ENCODE measurements at regions not wholly inside any gene's neighbourhood (a gene's known extent, or its start where the extent isn't known, plus 50 kb on each side); places are given as distances from the start of the nearest gene placed in this dataset.
A peak's percentile ranks its signal among the peaks of the same experiment; 100 is the strongest.
"Not testable (repeated sequence)": the region's sequence is repeated elsewhere in the genome, so short reads cannot be mapped to it uniquely, and the experiment has no call there.

DNA sequence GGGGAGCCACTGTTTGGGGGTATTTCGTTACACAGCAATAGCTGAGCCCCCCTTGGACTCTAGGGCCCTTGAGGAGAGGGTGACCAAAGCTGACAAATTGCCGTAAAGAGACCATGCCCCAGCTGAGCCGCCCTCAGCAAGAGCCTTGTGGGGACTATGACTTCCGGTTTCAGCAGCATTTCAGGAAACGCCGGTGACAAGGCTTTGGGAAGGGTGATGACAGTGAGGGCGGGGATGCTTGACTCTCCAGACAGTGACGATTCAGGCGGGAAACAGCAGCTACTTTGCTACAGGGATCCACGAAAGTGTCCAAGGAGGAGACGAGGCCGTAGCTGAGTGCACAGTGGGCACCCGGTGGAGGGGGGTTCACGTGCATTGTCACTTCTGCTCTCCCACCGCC, 360.8 kb downstream of the C16orf95 start:
- Histone ChIP-seq H3K27me3 (no peaks in the 10 kb centered on the region), H3K4me1 (ENCODE audit: low read depth) (peaks cover 20% of the 10 kb centered on the region), H3K36me3 (no peaks in the 10 kb centered on the region), H3K4me3 (no peak overlapping the region), H3K9me3 (ENCODE audit: low read depth) (no peaks in the 10 kb centered on the region), H3K27ac (no peak overlapping the region)
- no peak for DNase-seq (ENCODE audit: low read depth in 1 of 2, low spot score in 1 of 2)
- TF ChIP-seq, protein P1, sequence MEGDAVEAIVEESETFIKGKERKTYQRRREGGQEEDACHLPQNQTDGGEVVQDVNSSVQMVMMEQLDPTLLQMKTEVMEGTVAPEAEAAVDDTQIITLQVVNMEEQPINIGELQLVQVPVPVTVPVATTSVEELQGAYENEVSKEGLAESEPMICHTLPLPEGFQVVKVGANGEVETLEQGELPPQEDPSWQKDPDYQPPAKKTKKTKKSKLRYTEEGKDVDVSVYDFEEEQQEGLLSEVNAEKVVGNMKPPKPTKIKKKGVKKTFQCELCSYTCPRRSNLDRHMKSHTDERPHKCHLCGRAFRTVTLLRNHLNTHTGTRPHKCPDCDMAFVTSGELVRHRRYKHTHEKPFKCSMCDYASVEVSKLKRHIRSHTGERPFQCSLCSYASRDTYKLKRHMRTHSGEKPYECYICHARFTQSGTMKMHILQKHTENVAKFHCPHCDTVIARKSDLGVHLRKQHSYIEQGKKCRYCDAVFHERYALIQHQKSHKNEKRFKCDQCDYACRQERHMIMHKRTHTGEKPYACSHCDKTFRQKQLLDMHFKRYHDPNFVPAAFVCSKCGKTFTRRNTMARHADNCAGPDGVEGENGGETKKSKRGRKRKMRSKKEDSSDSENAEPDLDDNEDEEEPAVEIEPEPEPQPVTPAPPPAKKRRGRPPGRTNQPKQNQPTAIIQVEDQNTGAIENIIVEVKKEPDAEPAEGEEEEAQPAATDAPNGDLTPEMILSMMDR (IDR thresholded peaks at IDR 0.05; ENCODE audit: low read depth, low read length) = no peak

DNA sequence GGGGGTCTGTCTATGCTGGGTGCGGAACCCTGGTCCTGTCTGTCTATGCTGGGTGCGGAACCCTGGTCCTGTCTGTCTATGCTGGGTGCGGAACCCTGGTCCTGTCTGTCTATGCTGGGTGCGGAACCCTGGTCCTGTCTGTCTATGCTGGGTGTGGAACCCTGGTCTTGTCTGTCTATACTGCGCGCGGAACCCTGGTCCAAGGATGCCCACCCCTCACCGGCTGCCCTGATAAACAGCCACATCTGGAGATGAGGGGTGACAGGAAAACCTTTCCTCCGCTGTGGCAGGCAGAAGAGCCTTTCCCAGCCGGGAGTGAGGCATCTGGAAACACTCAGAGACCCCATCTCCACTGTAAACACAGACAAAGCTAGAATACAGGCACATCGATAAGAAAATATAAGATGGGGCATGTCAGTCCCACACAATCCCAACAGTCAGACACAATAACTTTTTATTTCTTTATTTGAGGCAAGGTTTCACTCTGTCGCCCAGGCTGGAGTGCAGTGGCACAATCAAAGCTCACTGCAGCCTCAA, 359.5 kb downstream of the C16orf95 start:
- H3K27ac ChIP-seq, H3K27me3 ChIP-seq: not testable (repeated sequence)

DNA sequence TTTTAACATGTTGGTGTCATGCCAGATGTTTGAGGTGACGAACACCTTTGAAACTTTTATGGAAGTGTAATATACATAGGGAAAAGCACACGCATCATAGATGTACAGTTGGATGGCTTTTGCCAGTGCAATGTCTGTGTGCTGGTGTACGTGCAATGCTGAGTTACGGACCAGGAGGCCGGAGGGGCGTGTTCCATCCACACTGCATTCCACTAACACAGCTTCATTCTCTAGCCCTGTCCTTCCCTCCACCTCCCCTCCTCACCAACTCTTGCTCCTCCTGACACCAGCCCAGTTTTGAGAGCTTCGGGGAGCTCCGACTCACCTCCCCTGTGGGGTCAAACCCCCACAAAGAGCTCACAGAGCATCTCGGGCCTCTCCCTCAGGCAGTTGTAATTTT, 358.8 kb downstream of the C16orf95 start:
- Histone ChIP-seq H3K27ac (no peak overlapping the region), H3K4me1 (ENCODE audit: low read depth) (peaks cover 20% of the 10 kb centered on the region), H3K9me3 (ENCODE audit: low read depth) (no peaks in the 10 kb centered on the region), H3K27me3 (no peaks in the 10 kb centered on the region), H3K4me3 (no peak overlapping the region), H3K36me3 (no peaks in the 10 kb centered on the region)
- TF ChIP-seq, protein P1 (IDR thresholded peaks at IDR 0.05; ENCODE audit: low read depth, low read length) = no peak
- no peak for DNase-seq (ENCODE audit: low read depth in 1 of 2, low spot score in 1 of 2)

More for the DNA sequence above, 359.5 kb downstream of the C16orf95 start:
- not testable (repeated sequence) for H3K9me3 ChIP-seq (ENCODE audit: low read depth); DNase-seq (ENCODE audit: low read depth in 1 of 2, low spot score in 1 of 2); H3K36me3 ChIP-seq; H3K4me3 ChIP-seq
- H3K4me1 ChIP-seq (ENCODE audit: low read depth) = peaks cover 20% of the 10 kb centered on the region

DNA sequence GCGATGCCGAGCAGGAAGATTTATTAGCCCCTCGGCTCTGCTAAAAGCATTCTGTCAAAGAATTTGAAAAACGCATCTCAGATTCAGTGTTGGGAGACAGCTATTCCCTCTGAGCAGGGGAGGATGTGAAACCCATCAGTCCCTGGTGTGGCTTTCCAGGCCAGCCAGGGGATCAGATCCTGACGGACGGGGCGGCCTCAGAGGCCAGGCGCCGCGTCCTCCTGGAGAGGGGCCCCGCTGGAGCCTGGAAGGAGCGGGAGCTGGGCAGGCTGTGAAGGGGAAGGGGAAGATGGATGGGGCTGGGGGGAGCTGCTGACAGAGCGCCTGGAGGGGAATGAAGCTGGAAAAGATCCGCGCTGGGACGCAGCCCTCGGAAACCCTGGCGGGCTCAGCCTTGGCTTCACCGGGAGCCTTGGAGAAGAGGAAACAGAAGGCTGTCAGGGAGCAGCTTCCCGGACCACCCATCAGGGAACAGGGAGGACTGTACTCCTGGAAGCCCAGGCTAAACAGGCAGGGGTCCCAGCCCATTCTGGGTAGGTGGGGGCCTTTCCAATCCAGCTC, 358.0 kb downstream of the C16orf95 start:
- no peaks in the 10 kb centered on the region for H3K36me3 ChIP-seq
- peak in 1 of 2 donors; percentile 42 for DNase-seq (ENCODE audit: low read depth in 1 of 2, low spot score in 1 of 2)
- TF ChIP-seq, protein P1 (IDR thresholded peaks at IDR 0.05; ENCODE audit: low read depth, low read length) = no peak
- H3K27me3 ChIP-seq = no peaks in the 10 kb centered on the region
- H3K4me1 ChIP-seq (ENCODE audit: low read depth) = peaks cover 16% of the 10 kb centered on the region
- H3K4me3 ChIP-seq = no peak overlapping the region
- no peaks in the 10 kb centered on the region for H3K9me3 ChIP-seq (ENCODE audit: low read depth)
- no peak overlapping the region for H3K27ac ChIP-seq

DNA sequence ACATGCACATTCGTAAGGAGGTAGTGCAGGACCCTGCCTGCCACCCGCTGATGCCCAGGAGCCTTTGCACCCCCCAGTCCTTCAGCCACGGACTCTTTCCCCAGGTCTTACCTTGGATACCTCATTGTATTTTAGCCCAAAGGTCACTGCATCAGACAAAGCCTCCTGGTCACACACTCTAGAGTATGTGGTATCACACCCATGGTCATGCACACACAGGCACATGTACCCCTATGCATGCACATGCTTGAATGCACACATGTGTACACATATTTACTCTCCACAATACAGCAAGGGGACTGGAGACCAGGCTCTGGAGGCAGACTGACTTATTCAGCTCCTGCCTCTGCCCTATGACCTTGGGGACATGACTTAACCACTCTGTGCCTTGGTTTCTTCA, 357.5 kb downstream of the C16orf95 start:
- TF ChIP-seq, protein P1 (IDR thresholded peaks at IDR 0.05; ENCODE audit: low read depth, low read length) = no peak
- Histone ChIP-seq H3K27me3 (no peaks in the 10 kb centered on the region), H3K4me1 (ENCODE audit: low read depth) (peaks cover 14% of the 10 kb centered on the region), H3K36me3 (no peaks in the 10 kb centered on the region), H3K4me3 (no peak overlapping the region), H3K9me3 (ENCODE audit: low read depth) (no peaks in the 10 kb centered on the region), H3K27ac (no peak overlapping the region)
- DNase-seq (ENCODE audit: low read depth in 1 of 2, low spot score in 1 of 2) = no peak

DNA sequence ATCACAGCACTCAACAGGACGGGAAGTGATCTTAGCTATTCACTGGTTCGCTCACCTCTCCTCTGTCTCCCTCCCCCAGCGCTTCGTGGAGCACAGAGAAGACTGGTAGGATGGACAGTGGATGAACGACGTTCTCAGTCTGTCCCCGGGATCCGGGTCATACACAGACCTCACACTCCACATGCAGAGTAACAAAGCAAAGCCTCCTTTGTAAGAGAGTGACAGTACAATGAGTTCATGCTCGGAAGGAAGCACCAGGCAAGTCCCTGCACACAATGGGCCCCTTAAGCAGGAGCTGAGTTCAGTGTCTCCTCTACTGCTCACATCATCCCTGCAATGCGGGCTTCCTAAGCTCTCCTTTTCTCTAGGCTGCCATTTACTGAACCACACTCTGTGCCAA, 356.9 kb downstream of the C16orf95 start:
- no peaks in the 10 kb centered on the region for H3K27me3 ChIP-seq

More for the DNA sequence above, 356.9 kb downstream of the C16orf95 start:
- Histone ChIP-seq H3K9me3 (ENCODE audit: low read depth) (no peaks in the 10 kb centered on the region), H3K27ac (no peak overlapping the region), H3K4me1 (ENCODE audit: low read depth) (peaks cover 14% of the 10 kb centered on the region), H3K4me3 (no peak overlapping the region), H3K36me3 (no peaks in the 10 kb centered on the region)
- TF ChIP-seq, protein P1 (IDR thresholded peaks at IDR 0.05; ENCODE audit: low read depth, low read length) = no peak
- no peak for DNase-seq (ENCODE audit: low read depth in 1 of 2, low spot score in 1 of 2)

Data from cardiac muscle cell (in vitro differentiated cells and primary cell).